22Rv1 (cell line): ENCODE measurements at regions not wholly inside any gene's neighbourhood (a gene's known extent, or its start where the extent isn't known, plus 50 kb on each side); places are given as distances from the start of the nearest gene placed in this dataset.

Experiments used
- CTCF ChIP-seq: fragments of 450-650 bp; IDR thresholded peaks from 2 replicates; pipeline ENCODE4 v1.5.1; 2017; ENCODE audit warnings: mild to moderate bottlenecking
- ZFX ChIP-seq: fragments of 450-650 bp; IDR thresholded peaks from 2 replicates; pipeline ENCODE4 v1.6.1; 2017; ENCODE audit warnings: antibody characterized with exemption, borderline replicate concordance

- no peak for TF ChIP-seq CTCF
- TF ChIP-seq ZFX: no peak
These were observed 65.6 kb upstream of the MBNL1 start for GRCh38 chr3:152202976-152203626.
